ENCODE measurements at regions not wholly inside any gene's neighbourhood (a gene's known extent, or its start where the extent isn't known, plus 50 kb on each side); places are given as distances from the start of the nearest gene placed in this dataset.
"Not testable (repeated sequence)": the region's sequence is repeated elsewhere in the genome, so short reads cannot be mapped to it uniquely, and the experiment has no call there.

DNA sequence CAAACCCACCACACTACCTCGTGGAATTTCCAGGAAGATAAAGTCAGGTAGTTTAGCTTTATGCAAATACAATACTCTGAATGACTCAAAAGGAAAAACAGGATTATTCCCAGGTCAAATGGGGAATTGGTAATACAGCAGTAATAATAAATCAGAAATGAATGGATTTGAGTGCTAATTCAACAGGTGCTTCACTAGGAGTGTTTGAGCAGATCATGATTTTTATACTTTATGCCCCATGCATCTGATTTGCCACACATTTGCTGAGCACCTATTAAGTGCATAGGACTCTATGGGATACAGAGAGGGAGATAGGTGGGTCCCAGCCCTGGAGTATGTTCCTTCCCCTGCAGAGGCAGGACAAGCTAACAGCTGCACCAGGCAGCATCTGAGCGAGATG lies 381.4 kb upstream of the PODXL start:
- DNase-seq (ENCODE audit: low read depth): no peak

DNA sequence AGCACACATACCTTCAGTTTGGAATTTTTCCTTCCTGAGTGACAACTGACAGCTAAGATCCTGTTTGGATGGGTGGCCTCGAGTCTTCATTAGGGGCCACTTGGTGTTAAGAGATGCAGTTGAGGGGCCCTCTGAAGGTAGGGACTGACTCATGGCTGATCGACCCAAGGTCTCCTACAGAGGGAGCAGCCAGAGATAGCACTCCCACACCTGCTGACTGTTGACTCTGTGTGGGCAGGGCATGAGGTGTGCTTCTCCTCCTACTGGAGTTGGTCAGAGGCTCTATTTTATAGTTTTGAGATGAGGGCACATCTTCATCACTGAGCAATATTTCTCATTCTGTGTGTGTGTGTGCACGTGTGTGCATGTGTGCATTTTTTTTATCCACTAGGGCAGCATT lies 378.8 kb upstream of the PODXL start:
- no peak for DNase-seq (ENCODE audit: low read depth)

DNA sequence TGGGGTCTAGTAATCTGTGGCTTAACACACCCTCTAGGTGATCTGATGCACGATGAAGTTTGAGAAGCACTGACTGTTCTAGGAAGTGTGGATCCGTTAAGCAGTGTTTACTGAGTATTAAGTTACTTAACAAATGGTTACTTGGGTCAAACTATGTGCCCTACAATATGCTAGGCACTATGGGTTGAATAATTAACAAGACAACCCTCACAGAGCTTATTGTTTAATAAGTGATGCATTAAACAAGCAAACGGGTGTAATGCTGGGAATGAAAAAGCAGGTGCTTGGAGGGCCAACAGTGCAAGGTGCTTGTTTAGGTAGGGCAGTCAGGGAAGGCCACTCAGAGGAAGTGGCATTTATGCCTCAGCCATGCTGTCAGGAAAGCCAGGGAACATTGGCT lies 378.0 kb upstream of the PODXL start:
- no peak for DNase-seq (ENCODE audit: low read depth)

DNA sequence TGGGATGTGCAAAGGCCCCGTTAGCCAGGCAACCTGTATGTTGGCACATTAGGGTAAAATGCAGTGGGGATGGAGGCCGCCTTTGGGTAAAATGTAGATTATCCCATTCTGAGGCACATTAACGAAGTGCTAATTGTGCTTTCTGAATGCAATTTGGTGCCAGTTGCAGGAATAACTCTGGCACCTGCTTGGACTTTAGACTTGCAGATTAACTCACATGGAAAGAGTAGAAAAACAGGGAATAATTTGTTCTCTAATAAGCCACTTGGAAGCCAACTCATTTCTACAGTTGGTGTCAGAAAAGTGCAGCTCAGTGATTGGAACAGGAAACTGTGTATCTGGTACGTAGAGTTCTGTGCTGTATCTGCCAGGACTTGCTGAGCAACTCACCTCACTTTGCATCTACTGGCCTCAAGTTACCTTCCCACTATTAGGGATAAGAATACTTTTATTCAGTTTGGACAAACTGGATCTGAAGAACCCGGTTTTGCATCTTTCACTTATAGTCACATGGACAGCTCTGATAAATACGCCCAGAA lies 377.4 kb upstream of the PODXL start:
- DNase-seq (ENCODE audit: low read depth): no peak

GRCh38 chr7:131933219-131933618 lies 376.8 kb upstream of the PODXL start:
- not testable (repeated sequence) for DNase-seq (ENCODE audit: low read depth)

DNA sequence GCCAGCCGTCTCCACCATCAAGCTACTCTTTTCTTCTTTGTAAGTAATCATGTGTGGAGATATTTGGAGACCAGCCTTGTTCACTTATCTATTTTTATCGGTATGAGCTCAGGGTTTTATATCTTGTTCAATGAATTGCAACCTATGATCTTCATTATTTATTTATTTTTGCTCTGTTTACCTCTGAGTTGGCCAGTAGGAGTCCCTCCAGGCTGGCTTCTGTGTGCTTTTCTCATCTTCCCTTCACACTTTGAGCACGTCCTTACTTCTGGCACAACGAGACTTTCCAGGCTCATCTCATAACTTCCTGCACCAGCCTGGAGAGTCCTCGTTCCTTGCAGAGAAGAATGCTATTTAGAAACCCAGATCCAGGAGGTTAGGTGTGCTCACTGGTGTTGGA lies 375.8 kb upstream of the PODXL start:
- DNase-seq (ENCODE audit: low read depth): no peak

DNA sequence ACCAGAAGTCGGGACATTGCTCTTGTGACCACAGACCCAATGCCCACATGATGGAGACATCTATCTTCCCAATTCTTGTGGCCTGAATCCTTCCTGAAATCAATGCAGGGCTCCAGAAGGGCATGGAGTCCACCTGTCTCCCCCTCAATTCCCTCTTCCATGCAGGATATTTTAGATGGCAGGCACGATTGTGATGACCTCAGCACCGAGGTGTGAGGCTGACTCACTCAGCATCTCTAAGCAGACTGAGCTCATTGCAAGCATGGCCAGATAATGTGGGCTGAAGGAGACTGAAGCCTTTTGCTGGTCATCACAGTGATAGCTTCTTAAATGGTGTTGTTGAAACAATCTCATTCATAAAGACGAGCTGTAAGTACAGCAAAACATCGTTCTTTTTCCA lies 374.9 kb upstream of the PODXL start:
- DNase-seq (ENCODE audit: low read depth): no peak

DNA sequence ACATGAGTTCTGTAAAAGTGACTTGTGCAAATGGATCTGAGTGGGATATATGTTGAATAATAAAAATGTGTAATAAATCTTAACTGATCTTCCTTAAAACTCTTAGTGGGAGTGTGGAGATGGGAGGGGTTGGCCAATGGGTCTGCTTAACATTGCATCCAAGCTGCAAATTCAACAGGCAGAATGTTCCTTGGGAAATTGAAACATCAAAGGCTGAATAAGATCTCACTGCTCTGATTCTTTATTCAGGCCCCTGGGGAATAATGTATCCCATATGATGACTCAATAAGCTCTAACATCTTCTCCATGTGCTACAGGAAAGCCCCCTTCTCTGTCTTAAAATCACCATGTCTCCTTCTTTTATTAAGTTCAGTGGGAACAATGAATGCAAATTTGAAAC lies 373.2 kb upstream of the PODXL start:
- no peak for DNase-seq (ENCODE audit: low read depth)

GRCh38 chr7:131927770-131928423 lies 371.5 kb upstream of the PODXL start:
- no peak for DNase-seq (ENCODE audit: low read depth)

DNA sequence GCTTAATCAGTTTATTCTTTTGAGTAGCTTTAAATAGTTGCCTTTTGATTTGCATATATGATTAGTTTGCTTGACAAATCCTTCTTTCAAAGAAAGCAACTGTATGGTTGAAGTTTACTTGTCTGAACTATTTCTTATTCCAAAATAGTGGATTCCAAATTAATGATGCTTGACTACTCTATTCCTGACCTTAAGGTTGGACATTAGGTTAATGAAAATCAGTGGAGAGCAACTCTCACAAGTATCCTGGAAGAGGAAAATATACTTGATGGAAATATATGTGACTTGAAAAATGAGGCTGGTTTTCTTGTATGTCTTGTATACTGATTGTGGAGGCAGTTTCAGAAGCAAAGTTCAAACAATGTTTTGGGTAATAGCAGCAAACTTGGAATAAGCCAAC lies 369.2 kb upstream of the PODXL start:
- DNase-seq (ENCODE audit: low read depth): no peak

DNA sequence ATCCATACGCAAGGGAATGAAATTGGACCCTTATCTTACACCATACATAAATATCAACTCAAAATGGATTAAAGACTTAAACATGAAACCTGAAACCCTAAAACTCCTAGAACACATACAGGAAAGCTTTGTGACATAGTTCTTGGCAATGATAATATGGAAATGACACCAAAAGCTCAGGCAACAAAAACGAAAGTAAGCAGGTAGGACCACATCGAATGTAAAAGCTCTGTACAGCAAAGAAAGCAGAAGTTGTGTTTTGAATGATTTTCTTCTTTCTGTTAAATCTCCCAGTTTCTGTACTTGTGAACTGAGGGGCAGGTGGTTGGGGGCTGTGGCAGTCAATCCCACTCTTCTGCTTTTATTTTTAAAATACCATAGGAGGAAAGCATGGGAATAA lies 368.4 kb upstream of the PODXL start:
- DNase-seq (ENCODE audit: low read depth): no peak

GRCh38 chr7:131922948-131923347 lies 366.5 kb upstream of the PODXL start:
- not testable (repeated sequence) for DNase-seq (ENCODE audit: low read depth)

DNA sequence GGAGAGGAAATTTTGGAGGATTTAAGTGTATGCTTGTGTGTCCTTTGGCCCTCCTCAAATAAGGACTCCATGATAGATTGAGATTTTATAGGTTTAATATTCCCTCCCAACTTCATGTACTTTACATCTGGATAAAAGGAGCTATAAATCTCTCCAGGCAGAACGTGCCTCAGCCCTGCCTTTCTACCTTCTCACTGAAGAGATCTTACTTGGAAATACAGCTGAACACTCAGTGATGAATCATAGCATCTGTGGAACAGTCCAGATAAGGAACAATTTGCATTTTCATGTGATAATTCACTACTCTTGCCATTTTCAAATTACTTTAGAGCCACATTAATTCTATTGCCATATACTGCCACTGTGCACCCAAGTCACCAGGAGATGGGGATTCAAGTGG lies 364.6 kb upstream of the PODXL start:
- no peak for DNase-seq (ENCODE audit: low read depth)

DNA sequence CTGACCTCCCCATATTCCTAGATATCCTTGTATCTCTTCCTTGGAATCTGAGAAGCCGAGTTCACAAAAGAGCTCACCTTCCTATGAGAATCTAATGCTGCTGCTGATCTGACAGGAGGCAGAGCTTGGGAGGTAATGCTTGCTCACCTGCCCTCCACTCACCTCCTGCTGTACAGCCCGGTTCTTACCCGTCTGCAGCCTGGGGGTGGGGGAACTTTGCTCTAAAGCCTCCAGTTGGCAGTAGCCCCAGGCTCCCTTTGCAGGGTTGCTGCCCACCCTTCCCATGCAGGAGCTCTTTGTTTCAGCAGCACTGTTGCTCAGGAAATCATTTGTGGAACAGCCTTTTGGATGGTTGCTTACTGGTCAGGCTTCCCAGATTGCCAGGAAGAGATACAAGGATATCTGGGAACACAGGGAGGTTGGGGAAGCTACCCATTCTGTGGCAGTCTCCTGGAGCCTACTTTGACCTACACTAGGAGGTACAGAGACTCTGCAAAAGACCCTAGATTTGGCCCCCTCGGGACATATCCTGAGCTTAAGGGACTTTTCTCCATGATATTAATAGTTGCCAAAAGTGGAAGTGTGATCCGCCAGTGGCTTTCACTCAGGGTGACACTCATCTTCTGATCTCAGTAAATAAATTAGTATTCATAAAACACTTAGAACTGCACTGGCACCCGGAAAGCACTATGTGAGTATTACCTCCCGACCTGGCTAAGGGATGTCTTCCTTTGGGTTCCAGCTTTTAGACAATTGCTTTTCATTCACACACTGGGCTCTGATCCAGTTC lies 363.7 kb upstream of the PODXL start:
- no peak for DNase-seq (ENCODE audit: low read depth)

- no peak for DNase-seq (ENCODE audit: low read depth)
These were observed 354.7 kb upstream of the PODXL start for GRCh38 chr7:131911112-131911511.

- DNase-seq (ENCODE audit: low read depth): no peak
These were observed 352.8 kb upstream of the PODXL start for GRCh38 chr7:131909151-131909768.

DNA sequence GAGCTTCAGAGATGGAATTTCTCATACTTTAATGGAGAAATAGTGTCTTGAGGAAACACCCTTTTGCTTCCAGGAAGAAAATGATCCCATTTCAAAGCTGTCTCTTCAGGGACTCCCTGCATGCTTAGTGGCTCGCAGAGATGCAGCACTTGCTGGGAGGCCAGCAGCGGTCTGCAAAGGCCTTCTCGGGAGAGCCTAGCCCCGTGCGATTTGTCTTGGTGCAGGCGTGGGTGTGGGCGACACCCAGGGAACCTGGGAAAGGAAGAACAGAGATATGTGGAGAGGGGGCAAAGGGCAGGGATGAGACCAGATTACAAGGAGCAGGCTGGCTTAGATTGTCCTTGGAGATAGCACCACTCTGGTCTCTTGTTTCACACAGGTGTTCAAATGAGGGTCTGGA lies 352.3 kb upstream of the PODXL start:
- no peak for DNase-seq (ENCODE audit: low read depth)

- no peak for DNase-seq (ENCODE audit: low read depth)
These were observed 349.1 kb upstream of the PODXL start for GRCh38 chr7:131905471-131905973.

DNA sequence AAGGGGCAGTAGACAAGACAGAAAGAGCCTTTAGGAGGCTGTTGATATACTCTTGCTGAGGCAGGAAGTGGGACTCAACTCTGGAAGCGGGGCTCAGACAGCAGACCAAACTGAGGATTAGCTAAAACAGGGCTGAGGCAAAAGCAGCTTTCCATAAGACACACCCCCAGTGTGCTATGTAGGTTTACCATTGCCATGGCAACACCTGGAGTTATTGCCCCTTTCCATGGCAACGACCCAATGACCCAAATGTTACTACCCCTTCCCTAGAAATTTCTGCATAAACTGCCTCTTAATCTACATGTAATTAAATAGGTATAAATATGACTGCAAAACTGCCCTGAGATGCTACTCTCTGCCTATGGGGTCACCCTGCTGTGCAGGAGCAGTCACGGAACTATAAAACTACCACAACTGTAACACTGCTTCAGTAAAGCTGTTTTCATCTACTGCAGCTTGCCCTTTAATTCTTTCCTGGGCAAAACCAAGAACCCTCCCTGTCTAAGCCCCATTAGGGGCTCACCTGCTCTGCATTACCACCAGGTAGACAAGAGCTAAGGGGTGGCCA lies 348.4 kb upstream of the PODXL start:
- DNase-seq (ENCODE audit: low read depth): no peak

DNA sequence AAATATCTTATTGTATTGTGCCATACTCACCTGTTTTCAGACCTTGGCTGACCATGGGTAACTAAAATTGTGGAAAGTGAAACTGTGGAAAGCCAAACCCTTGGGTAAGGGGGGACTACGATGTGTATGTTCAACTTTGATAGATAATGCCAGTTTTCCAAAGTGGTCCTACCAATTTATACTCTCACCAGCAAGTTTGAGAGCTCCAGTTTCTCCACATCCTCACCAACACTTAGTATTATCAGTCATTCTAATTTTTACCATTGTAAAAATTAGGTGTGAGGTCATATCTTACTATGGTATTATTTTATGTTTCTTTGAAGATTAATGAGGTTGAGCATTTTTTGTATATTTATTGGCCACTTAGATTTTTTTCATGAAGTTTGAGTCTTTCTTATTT lies 346.9 kb upstream of the PODXL start:
- no peak for DNase-seq (ENCODE audit: low read depth)

DNA sequence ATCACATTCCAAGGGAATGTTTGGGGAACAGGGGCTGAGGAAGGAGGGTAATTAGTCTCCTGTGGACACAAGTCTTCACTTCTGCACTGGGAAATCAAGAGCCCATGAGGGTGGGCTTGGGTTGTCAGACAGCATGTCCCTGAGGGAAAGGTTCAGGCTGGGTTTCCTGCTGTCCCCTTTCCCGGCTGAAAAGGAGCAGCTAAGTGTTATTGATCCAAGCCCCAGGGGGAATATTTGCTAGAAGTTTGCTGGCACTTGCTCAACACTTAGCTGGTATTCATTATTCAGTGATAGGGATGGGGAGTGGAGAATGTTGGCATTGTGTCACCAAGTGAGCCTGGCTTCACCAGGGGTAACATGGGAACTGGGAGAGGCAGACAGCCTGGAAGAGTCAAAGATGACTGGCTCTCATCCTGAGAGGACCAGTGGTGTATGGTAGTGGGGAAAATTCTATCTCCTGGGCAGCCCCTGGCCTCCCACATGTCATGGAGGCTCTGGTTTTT lies 344.4 kb upstream of the PODXL start:
- no peak for DNase-seq (ENCODE audit: low read depth)

DNA sequence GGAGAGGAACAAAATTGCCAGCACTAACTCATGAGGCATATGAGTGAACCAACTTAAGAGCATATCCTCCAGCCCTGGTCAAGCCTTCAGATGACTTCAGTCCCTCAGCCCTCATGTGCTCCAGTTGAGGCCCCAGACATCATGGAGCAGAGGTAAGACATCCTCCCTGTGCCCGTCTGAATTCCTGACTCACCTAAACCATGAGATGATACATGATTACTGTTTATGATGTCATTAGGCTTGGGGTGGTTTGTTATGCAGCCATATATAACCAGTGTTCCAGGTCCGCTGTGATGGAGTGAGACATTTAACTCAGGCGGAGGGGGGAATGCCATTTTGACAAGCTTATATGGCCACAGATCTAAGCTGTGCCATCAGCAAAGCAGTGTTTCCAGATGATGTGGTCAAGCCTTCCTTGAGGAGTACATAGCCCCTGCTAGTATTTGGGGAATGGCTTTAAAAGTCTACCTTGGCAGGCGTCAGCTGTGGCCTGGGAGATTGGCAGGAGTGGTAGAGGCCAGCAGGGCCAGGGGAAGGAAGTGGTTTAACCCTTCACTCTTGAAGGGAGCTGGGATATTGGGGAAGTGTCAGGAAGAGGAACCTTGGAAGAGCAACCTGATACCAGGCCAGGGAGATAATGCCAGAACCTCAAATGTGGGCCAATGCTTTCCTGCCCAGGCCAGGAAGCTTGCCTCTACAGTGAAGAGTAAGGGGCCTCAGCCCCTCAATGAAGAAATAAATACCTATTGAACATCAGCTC lies 343.0 kb upstream of the PODXL start:
- DNase-seq (ENCODE audit: low read depth): no peak

All from activated T-cell treated with anti-CD3 and anti-CD28 coated beads for 24 hours (primary cell).